ENCODE measurements at regions not wholly inside any gene's neighbourhood (a gene's known extent, or its start where the extent isn't known, plus 50 kb on each side); places are given as distances from the start of the nearest gene placed in this dataset.

- no peak for TF ChIP-seq CTCF (IDR thresholded peaks at IDR 0.05)
- no peak for TF ChIP-seq POLR2A (IDR thresholded peaks at IDR 0.05)
These were observed 73.2 kb upstream of the SHH start for GRCh38 chr7:155885167-155886155.

All from esophagus squamous epithelium (tissue), 4 donors.